ENCODE measurements at regions not wholly inside any gene's neighbourhood (a gene's known extent, or its start where the extent isn't known, plus 50 kb on each side); places are given as distances from the start of the nearest gene placed in this dataset.
"Not testable (repeated sequence)": the region's sequence is repeated elsewhere in the genome, so short reads cannot be mapped to it uniquely, and the experiment has no call there.

- not testable (repeated sequence) for DNase-seq
Observed at GRCh38 chr7:152539190-152539495, 103.3 kb upstream of the KMT2C start.

DNA sequence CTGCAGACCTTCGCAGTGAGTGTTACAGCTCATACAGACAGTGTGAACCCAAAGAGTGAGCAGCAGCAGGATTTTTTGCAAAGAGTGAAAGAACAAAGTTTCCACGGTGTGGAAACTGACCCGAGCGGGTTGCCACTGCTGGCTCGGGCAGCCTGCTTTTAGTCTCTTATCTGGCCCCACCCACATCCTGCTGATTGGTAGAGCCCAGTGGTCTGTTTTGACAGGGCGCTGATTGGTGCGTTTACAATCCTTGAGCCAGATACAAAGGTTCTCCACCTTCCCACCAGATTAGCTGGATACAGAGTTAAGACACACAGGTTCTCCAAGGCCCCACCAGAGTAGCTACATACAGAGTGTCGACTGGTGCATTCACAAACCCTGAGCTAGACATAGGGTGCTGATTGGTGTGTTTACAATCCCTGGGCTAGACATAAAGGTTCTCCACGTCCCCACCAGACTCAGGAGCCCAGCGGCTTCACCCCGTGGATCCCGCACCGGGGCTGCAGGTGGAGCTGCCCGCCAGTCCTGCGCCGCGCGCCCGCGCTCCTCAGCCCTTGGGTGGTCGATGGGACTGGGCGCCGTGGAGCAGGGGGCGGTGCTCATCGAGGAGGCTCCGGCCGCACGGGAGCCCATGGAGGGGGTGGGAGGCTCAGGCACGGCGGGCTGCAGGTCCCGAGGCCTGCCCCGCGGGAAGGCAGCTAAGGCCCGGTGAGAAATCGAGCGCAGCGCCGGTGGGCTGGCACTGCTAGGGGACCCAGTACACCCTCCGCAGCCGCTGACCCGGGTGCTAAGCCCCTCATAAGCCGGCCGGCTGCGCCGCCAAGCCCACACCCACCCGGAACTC lies 102.8 kb upstream of the KMT2C start:
- not testable (repeated sequence) for DNase-seq

DNA sequence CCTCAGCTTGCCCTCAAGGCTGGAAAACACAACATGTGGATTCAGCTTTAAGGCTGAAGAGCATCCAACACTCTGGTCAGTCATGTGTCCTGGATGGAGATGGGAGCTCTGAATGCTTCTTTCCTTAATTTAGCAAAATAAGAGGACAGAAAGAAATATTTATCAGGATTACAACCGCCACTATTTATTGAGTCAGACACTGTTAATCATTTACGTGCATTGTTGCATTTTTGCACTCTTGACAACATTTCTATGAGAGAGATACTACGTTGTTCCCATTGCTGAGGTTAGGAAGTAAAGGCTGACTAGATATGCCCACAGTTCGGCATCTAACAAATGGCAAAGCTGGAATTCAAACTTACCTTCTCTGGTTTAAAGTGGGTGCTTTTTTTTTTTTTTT lies 101.8 kb upstream of the KMT2C start:
- DNase-seq = no peak

DNA sequence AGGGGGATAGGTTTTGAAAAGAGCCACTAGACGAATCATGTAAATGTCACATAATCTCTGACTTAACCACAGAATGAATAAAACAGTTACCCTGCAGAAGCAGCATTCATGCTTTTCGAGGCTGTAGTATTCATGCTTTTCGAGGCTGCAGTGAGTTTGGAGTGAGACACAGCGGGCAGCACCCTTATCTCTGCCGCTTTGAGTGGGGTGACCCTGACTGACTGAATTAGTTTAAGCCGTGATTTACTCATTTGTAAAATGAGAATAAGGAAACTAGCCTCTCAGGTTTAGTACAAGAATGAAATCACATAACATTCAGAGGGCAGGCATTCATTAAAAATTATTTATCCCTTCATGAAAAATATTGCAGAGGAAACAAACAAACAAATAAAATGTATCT lies 92.8 kb upstream of the KMT2C start:
- DNase-seq = no peak

GRCh38 chr7:152527610-152528032 lies 91.8 kb upstream of the KMT2C start:
- no peak for DNase-seq

- no peak for DNase-seq
Observed at GRCh38 chr7:152523916-152524315, 88.1 kb upstream of the KMT2C start.

GRCh38 chr7:152522571-152523067 lies 86.8 kb upstream of the KMT2C start:
- DNase-seq = peak; percentile 22

DNA sequence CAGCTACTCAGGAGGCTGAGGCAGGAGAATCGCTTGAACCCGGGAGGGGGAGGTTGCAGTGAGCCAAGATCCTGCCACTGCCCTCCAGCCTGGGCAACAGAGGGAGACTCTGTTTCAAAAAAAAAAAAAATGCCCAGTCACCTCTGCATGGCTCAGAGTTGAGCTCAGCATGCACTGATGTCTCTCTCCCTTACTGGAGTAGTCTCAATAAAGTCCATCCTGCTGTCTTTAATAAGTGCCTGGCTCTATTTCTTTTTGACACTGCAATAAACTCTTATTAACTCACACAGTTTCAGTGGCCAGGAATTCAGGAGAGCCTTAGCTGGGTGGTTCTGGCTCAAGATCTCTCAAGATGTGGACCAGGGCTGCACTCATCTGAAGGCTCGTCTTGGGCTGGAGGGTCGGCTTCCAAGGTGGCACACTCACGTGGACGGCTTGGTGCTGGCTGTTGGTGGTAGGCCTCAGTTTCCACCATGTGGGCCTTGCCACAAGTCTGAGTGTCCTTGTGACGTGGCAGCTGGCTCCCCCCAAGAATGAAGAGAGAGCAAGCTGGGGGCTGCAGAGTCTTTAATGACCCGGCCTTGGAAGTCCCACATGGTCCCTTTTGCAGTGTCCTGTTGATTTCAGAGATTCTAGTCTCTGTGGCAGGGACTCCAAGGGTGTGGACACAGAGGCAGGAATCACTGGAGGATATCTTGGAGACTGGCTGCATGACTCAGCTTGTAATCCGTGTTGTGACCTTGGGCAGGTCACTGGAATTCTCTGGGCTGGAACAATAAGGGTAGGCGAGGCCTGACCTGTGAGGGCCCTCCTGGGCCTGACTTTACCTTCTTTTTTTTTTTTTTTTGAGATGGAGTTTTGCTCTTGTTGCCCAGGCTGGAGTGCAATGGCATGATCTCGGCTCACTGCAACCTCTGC lies 85.9 kb upstream of the KMT2C start:
- no peak for DNase-seq

GRCh38 chr7:152520861-152521302 lies 85.1 kb upstream of the KMT2C start:
- DNase-seq = no peak

GRCh38 chr7:152519290-152519689 lies 83.5 kb upstream of the KMT2C start:
- no peak for DNase-seq

DNA sequence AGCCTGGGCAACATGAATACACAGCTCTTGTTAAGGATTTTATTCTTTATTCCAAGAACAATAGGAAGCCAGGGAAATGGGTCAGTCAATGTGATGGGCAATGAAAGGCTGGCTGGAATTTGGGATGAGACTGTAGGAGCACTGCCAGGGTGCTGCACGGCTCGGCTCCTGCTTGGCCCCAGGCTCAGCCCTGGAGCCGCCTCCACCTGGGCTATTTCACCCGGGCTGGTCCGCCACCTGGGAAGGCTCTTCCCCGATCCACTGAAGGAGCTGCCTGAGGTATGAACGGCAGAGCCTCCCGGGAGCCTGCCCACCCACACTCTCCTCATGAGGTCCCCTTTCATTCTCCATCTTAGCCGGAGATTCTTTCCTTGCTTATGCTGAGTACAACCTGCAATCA lies 80.4 kb upstream of the KMT2C start:
- no peak for DNase-seq

DNA sequence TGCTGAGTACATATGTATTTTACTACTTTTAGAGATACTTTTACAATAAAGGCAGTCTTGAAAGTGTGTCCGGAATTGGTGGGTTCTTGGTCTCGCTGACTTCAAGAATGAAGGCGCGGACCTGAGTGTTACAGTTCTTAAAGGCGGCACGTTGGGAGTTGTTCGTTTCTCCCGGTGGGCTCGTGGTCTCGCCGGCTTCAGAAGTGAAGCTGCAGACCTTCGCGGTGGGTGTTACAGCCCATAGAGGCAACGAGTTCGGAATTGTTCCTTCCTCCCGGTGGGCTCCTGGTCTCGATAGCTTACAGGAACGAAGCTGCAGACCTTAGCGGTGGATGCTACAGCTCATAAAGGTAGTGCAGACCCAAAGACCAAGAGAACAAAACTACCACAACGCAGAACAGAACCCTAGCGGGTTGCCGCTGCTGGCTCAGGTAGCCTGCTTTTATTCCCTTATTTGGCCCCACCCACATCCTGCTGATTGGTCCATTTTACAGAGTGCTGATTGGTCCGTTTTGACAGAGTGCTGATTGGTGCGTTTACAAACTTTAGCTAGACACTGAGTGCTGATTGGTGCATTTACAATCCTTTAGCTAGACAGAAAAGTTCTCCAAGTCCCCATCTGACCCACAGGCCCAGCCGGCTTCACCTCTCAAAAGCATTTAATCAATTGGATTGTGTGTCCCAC lies 79.6 kb upstream of the KMT2C start:
- not testable (repeated sequence) for DNase-seq

GRCh38 chr7:152514771-152515105 lies 78.9 kb upstream of the KMT2C start:
- DNase-seq = no peak

- no peak for DNase-seq
Observed at GRCh38 chr7:152513861-152514770, 78.3 kb upstream of the KMT2C start.

DNA sequence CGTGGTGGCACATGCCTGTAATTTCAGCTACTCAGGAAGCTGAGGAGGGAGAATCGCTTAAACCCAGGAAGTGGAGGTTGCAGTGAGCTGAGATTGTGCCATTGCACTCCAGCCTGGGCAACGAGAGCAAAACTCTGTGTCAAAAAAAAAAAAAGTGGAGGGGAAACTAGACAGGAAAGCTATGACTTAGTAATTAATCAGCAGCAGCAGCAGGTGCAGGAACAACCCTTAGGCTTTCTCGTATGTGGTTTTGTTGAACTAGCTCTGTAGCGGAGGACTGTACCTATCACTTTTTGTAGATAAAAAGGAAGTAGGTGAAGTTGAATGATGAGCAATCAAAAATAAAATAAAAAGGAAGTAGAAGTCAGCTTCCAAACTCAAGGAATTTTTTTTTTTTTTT lies 76.9 kb upstream of the KMT2C start:
- no peak for DNase-seq

DNA sequence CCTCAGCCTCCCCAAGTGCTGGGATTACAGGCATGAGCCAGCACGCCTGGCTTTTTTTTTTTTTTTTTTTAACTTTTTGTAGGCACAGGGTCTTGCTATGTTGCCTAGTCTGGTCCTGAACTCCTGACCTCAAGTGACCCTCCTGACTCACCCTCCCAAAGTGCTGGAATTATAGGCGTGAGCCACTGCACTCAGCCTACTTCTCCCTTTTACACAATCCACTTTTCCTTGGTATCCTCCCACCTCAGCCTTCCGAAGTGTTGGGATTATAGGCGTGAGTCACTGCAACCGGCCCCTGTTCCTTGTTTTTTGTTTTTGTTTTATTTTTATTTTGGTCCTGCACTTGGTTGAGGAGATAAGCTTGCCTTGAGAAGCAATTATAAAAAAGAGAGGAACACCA lies 75.9 kb upstream of the KMT2C start:
- no peak for DNase-seq

DNA sequence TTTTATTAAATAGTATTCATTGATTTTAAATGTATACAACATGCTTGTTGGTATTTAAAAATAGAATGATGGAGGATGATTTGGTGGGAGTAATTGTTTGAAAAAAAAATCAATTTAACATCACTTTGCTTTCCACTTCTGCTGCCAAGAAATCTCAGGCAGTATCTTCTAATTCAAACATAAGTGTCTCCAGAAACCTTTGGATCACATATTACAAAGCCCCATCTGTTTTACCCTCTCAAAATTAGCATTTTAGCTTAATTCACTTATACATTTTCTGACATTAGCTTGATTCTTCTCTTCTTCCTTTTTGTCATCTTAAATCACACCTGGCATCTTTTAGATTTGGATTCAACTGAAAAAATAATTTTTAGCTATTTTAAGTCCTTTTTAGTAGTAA lies 72.9 kb upstream of the KMT2C start:
- no peak for DNase-seq

DNA sequence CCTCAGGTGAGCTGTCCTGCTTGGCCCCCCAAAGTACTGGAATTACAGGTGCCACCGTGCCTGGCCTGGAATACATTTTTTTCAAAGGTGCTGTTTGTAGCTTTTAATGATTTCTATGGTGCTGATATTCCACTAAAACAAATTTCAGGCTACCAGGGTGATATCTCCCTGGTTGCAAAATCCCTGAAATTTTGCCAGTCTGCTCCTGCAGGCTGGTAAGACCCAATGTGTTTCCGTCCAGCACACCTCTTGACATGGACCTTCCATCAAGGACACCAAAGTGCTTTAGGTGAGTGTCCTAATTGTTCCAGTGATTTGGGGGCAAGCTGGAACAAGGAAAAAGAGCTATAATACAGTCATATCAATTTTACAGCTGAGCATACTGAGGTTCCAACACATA lies 69.8 kb upstream of the KMT2C start:
- no peak for DNase-seq

GRCh38 chr7:152504816-152505215 lies 69.0 kb upstream of the KMT2C start:
- DNase-seq = no peak

DNA sequence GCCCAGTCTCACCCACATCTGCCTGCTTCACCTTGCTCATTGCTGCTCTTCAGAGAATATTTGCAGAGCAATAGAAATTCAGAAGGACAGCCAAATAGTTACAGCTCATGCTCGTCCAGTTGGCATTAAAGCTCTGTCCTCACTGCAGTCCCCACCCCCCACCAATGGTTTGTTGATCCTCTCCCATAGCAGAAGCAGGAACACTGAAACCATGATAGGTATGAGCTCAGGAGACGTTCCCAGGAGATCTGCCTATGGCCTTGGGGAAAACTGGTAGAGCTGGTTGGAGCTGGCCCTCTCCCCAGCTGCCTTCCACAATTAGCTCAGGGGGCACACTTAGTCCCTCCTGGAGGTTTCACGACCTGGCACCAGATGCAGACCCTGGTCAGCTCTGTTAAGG lies 68.6 kb upstream of the KMT2C start:
- no peak for DNase-seq

DNA sequence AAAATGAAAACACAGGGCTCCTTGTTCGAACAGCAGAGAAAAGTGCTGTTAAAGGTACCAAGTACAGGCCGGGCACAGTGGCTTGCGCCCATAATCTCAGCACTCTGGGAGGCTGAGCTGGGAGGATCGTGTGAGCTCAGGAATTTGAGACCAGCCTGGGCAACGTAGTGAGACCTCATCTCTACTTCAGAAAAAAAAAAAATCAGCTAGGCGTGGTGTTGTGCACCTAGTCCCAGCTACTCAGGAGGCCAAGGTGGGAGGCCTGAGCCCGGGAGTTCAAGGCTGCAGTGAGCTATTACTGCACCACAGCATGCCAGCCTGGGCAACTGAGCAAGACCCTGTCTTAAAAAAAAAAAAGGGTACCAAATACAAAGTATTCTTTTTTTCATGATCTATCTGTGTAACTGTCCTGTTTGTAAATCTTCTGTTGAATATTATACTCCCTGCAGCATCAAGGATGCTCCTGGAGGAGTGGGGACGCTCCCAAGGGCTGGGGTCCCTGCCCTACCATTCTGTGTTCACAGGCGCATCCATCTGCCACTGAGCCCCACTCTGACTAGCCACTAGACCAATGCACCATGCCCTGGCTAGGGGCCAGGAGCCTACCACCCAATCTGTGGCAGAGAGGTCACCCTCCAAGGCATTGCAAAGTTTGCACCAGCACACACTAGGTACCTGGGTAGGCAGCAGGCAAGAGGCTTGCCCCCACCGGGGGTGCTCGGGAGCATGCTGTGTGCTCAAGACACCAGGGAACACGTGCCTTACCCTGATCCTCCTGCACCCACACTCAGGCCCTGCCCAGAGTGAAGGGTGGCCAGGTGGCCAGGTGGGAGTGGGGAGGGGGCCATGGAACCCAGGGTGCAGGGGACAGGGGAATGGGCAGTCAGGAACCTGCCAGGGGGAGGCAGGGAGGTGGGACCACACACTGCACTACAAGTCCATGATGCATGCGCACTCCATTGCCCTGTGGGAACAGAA lies 67.3 kb upstream of the KMT2C start:
- no peak for DNase-seq

All from NCI-H2227 treated with DMSO at 0.1 percent for 48 hours (cell line).